Ishikawa (cell line): ENCODE measurements at regions not wholly inside any gene's neighbourhood (a gene's known extent, or its start where the extent isn't known, plus 50 kb on each side); places are given as distances from the start of the nearest gene placed in this dataset.

Source experiments
- EP300 ChIP-seq: IDR thresholded peaks from 2 replicates; pipeline ENCODE4 v1.6.1; 2012; ENCODE audit warnings: borderline replicate concordance
- NFIC ChIP-seq: IDR thresholded peaks from 2 replicates; pipeline ENCODE4 v1.6.1; 2012
- RAD21 ChIP-seq: IDR thresholded peaks from 2 replicates; pipeline ENCODE4 v1.6.1; 2012; ENCODE audit warnings: low read depth
- REST ChIP-seq: IDR thresholded peaks from 2 replicates; pipeline ENCODE4 v1.6.1; 2012; ENCODE audit warnings: low read depth, mild to moderate bottlenecking
- TAF1 ChIP-seq: IDR thresholded peaks from 2 replicates; pipeline ENCODE4 v1.6.1; 2012; ENCODE audit warnings: low read depth, mild to moderate bottlenecking
- ZBTB7A ChIP-seq: IDR thresholded peaks from 2 replicates; pipeline ENCODE4 v1.6.1; 2012; ENCODE audit warnings: low read depth

- TF ChIP-seq REST (no peak), RAD21 (no peak), NFIC (no peak), EP300 (no peak), ZBTB7A (no peak), TAF1 (no peak)
Observed at GRCh38 chr4:180694875-180695274, 1548.3 kb upstream of the TENM3 start.
